Mesenchymal stem cell (in vitro differentiated cells and primary cell): ENCODE measurements at regions not wholly inside any gene's neighbourhood (a gene's known extent, or its start where the extent isn't known, plus 50 kb on each side); places are given as distances from the start of the nearest gene placed in this dataset.

Experiments
- DNase-seq: peaks from one replicate; pipeline ENCODE4 v3.0.0-alpha.2; 2013
- H2AFZ ChIP-seq: one replicate; pipeline ENCODE4 v1.6.1; 2013; ENCODE audit warnings: low read depth, mild to moderate bottlenecking, control low read depth, inconsistent platforms, low read length, moderate library complexity
- H2AK5ac ChIP-seq: 2 replicates; pipeline ENCODE4 v1.6.1; 2013; ENCODE audit warnings: low read length, moderate library complexity, mild to moderate bottlenecking, inconsistent platforms; ENCODE audit not compliant: severe bottlenecking
- H2BK120ac ChIP-seq: one replicate; pipeline ENCODE4 v1.6.1; 2013; ENCODE audit warnings: low read depth, mild to moderate bottlenecking, inconsistent platforms, low read length, moderate library complexity
- H2BK12ac ChIP-seq, 2 experiments: one replicate each; pipeline ENCODE4 v1.6.1; 2013; ENCODE audit warnings: inconsistent platforms in 2 of 2, low read length in 2 of 2, mild to moderate bottlenecking in 2 of 2, moderate library complexity in 2 of 2, control low read depth in 1 of 2
- H2BK15ac ChIP-seq: one replicate; pipeline ENCODE4 v1.6.1; 2013; ENCODE audit warnings: mild to moderate bottlenecking, low read depth, inconsistent platforms; ENCODE audit not compliant: poor library complexity, severe bottlenecking
- H2BK5ac ChIP-seq: 2 replicates; pipeline ENCODE4 v1.6.1; 2013; ENCODE audit warnings: low read depth, mild to moderate bottlenecking, low read length, control low read depth, inconsistent platforms; ENCODE audit not compliant: poor library complexity, severe bottlenecking
- H3K14ac ChIP-seq, 2 experiments: one replicate each; pipeline ENCODE4 v1.6.1; 2013; ENCODE audit warnings: inconsistent platforms in 2 of 2, low read length in 2 of 2, control low read depth in 1 of 2, mild to moderate bottlenecking in 1 of 2, moderate library complexity in 1 of 2
- H3K18ac ChIP-seq, 2 experiments: one replicate each; pipeline ENCODE4 v1.6.1; 2013; ENCODE audit warnings: inconsistent platforms in 2 of 2, low read length in 2 of 2, control low read depth in 1 of 2, low read depth in 1 of 2, mild to moderate bottlenecking in 1 of 2
- H3K23ac ChIP-seq, 2 experiments: one replicate each; pipeline ENCODE4 v1.6.1; 2013; ENCODE audit warnings: inconsistent platforms in 2 of 2, low read length in 2 of 2, mild to moderate bottlenecking in 2 of 2, moderate library complexity in 2 of 2, control low read depth in 1 of 2
- H3K27ac ChIP-seq: 2 replicates; pipeline ENCODE4 v1.5.1; 2013; ENCODE audit warnings: mild to moderate bottlenecking, moderate library complexity, low read length, control low read depth, inconsistent platforms; ENCODE audit not compliant: poor library complexity, severe bottlenecking
- H3K27me3 ChIP-seq, 2 experiments: 2 replicates each; pipeline versions ENCODE4 v1.6.1 to v1.7.0; 2013; ENCODE audit warnings: low read length in 2 of 2, mild to moderate bottlenecking in 2 of 2, moderate library complexity in 2 of 2, control low read depth in 1 of 2, inconsistent platforms in 1 of 2; ENCODE audit not compliant: control insufficient read depth in 1 of 2, insufficient read depth in 1 of 2
- H3K36me3 ChIP-seq, 2 experiments: 2 replicates each; pipeline versions ENCODE4 v1.6.1 to v1.7.0; 2013; ENCODE audit warnings: low read length in 2 of 2, control low read depth in 1 of 2, inconsistent platforms in 1 of 2, low read depth in 1 of 2, mild to moderate bottlenecking in 1 of 2; ENCODE audit not compliant: insufficient read depth in 2 of 2, control insufficient read depth in 1 of 2
- H3K4ac ChIP-seq, 2 experiments: one replicate each; pipeline ENCODE4 v1.6.1; 2013; ENCODE audit warnings: inconsistent platforms in 2 of 2, low read length in 2 of 2, mild to moderate bottlenecking in 2 of 2, moderate library complexity in 2 of 2, control low read depth in 1 of 2, low read depth in 1 of 2
- H3K4me1 ChIP-seq: 2 replicates; pipeline ENCODE4 v1.6.1; 2013; ENCODE audit warnings: low read depth, low read length, control low read depth; ENCODE audit not compliant: control insufficient read depth, insufficient read depth
- H3K4me2 ChIP-seq: 2 replicates; pipeline ENCODE4 v1.6.1; 2013; ENCODE audit warnings: low read length, mild to moderate bottlenecking, inconsistent platforms; ENCODE audit not compliant: poor library complexity, severe bottlenecking
- H3K4me3 ChIP-seq, 2 experiments: 2 replicates each; pipeline versions ENCODE4 v1.5.1 to v1.7.0; 2013; ENCODE audit warnings: low read length in 2 of 2, mild to moderate bottlenecking in 2 of 2, control low read depth in 1 of 2, low read depth in 1 of 2; ENCODE audit not compliant: insufficient read depth in 1 of 2
- H3K79me1 ChIP-seq: replicated peaks from 2 replicates; pipeline ENCODE4 v1.6.1; 2013; ENCODE audit warnings: mild to moderate bottlenecking, control low read depth, low read length, inconsistent platforms; ENCODE audit not compliant: poor library complexity, severe bottlenecking
- H3K9ac ChIP-seq: 2 replicates; pipeline ENCODE4 v1.7.0; 2013; ENCODE audit warnings: mild to moderate bottlenecking, low read length, moderate library complexity
- H3K9me3 ChIP-seq: 2 replicates; pipeline ENCODE4 v1.7.0; 2013; ENCODE audit warnings: mild to moderate bottlenecking, low read length; ENCODE audit not compliant: control insufficient read depth
- H4K8ac ChIP-seq: one replicate; pipeline ENCODE4 v1.6.1; 2013; ENCODE audit warnings: inconsistent platforms, mild to moderate bottlenecking, low read length, moderate library complexity
- H4K91ac ChIP-seq: one replicate; pipeline ENCODE4 v1.6.1; 2013; ENCODE audit warnings: mild to moderate bottlenecking, low read length, inconsistent platforms
- WGBS: methylation state at CpG from one replicate; pipeline ENCODE4 v1.1.7; 2013; ENCODE audit warnings: mixed read lengths; 5-methylcytosine and 5-hydroxymethylcytosine counted together

GRCh38 chr15:57773051-57773450 is 66.5 kb downstream of the POLR2M start:
- H3K9ac ChIP-seq, result no peak overlapping the region
- H3K27me3 ChIP-seq, result peaks cover 0 to 3% of the 10 kb centered on the region in 2 experiments
- no peak overlapping the region for H2AFZ ChIP-seq
- no peak overlapping the region for H3K4ac ChIP-seq
- H3K36me3 ChIP-seq, result no peaks in the 10 kb centered on the region
- H4K91ac ChIP-seq, result no peak overlapping the region
- H3K27ac ChIP-seq, result no peak overlapping the region
- H2BK15ac ChIP-seq, result no peak overlapping the region
- H3K9me3 ChIP-seq, result no peaks in the 10 kb centered on the region
- H3K14ac ChIP-seq, result no peak overlapping the region
- no peak overlapping the region for H3K4me2 ChIP-seq
- no peak overlapping the region for H2AK5ac ChIP-seq
- H3K23ac ChIP-seq, result no peak overlapping the region
- no peak overlapping the region for H3K4me3 ChIP-seq
- H3K18ac ChIP-seq, result no peak overlapping the region
- no peak for DNase-seq
- 100% methylated on average over 1 of the region's 2 CpGs for WGBS
- no peak overlapping the region for H4K8ac ChIP-seq
- H3K79me1 ChIP-seq, result no peaks in the 10 kb centered on the region
- H3K4me1 ChIP-seq, result peaks cover 3% of the 10 kb centered on the region
- no peak overlapping the region for H2BK12ac ChIP-seq
- no peak overlapping the region for H2BK120ac ChIP-seq
- H2BK5ac ChIP-seq, result no peak overlapping the region

GRCh38 chr15:57777003-57777402 is 70.5 kb downstream of the POLR2M start:
- Histone ChIP-seq H2AFZ (no peak overlapping the region), H3K4me1 (peaks cover 1% of the 10 kb centered on the region), H3K79me1 (no peaks in the 10 kb centered on the region), H2BK5ac (no peak overlapping the region), H3K27ac (no peak overlapping the region), H2BK15ac (no peak overlapping the region), H3K4me2 (no peak overlapping the region), H2AK5ac (no peak overlapping the region), H3K27me3 (peaks cover 0 to 8% of the 10 kb centered on the region in 2 experiments), H4K8ac (no peak overlapping the region), H3K23ac (no peak overlapping the region), H3K9me3 (no peaks in the 10 kb centered on the region), H3K18ac (no peak overlapping the region), H3K36me3 (no peaks in the 10 kb centered on the region), H3K4ac (no peak overlapping the region), H2BK12ac (no peak overlapping the region), H3K9ac (no peak overlapping the region), H3K4me3 (no peak overlapping the region), H3K14ac (no peak overlapping the region), H4K91ac (no peak overlapping the region), H2BK120ac (no peak overlapping the region)
- 89% methylated on average over 4 of the region's 4 CpGs for WGBS
- no peak for DNase-seq

- H3K14ac ChIP-seq, result no peak overlapping the region
- no peak overlapping the region for H3K9ac ChIP-seq
- H2AFZ ChIP-seq, result no peak overlapping the region
- H3K18ac ChIP-seq, result no peak overlapping the region
- H3K4me2 ChIP-seq, result no peak overlapping the region
- H3K4me3 ChIP-seq, result no peak overlapping the region
- no peak overlapping the region for H4K8ac ChIP-seq
- H3K27ac ChIP-seq, result no peak overlapping the region
- no peaks in the 10 kb centered on the region for H3K36me3 ChIP-seq
- WGBS, result 88% methylated on average over 4 of the region's 4 CpGs
- no peak overlapping the region for H4K91ac ChIP-seq
- H3K9me3 ChIP-seq, result no peaks in the 10 kb centered on the region
- no peak overlapping the region for H3K4ac ChIP-seq
- no peak overlapping the region for H2BK15ac ChIP-seq
- H2AK5ac ChIP-seq, result no peak overlapping the region
- H3K27me3 ChIP-seq, result peaks cover 0 to 8% of the 10 kb centered on the region in 2 experiments
- no peak overlapping the region for H2BK12ac ChIP-seq
- DNase-seq, result no peak
- peaks cover 4% of the 10 kb centered on the region for H3K4me1 ChIP-seq
- H2BK5ac ChIP-seq, result no peak overlapping the region
- no peak overlapping the region for H2BK120ac ChIP-seq
- no peak overlapping the region for H3K23ac ChIP-seq
- no peaks in the 10 kb centered on the region for H3K79me1 ChIP-seq
These were observed 74.0 kb downstream of the POLR2M start for GRCh38 chr15:57780471-57780870.

- 86% methylated on average over 4 of the region's 6 CpGs for WGBS
- Histone ChIP-seq H2AK5ac (no peak overlapping the region), H2BK120ac (no peak overlapping the region), H3K27me3 (peaks cover 4 to 8% of the 10 kb centered on the region in 2 experiments), H2BK5ac (no peak overlapping the region), H2BK15ac (no peak overlapping the region), H4K8ac (no peak overlapping the region), H3K79me1 (no peaks in the 10 kb centered on the region), H2AFZ (no peak overlapping the region), H3K4me2 (no peak overlapping the region), H3K9me3 (no peaks in the 10 kb centered on the region), H3K14ac (no peak overlapping the region), H3K9ac (no peak overlapping the region), H3K27ac (no peak overlapping the region), H3K36me3 (no peaks in the 10 kb centered on the region), H4K91ac (no peak overlapping the region), H3K23ac (no peak overlapping the region), H3K18ac (no peak overlapping the region), H3K4ac (no peak overlapping the region), H2BK12ac (no peak overlapping the region), H3K4me3 (no peak overlapping the region), H3K4me1 (peaks cover 4% of the 10 kb centered on the region)
- DNase-seq, result no peak
These were observed 76.2 kb downstream of the POLR2M start for GRCh38 chr15:57782731-57783130.
